Activated CD4-positive, alpha-beta T cell treated with anti-CD3 and anti-CD28 coated beads, Interleukin-2, amount 50 U/mL, for 24 hours (primary cell): ENCODE measurements at regions not wholly inside any gene's neighbourhood (a gene's known extent, or its start where the extent isn't known, plus 50 kb on each side); places are given as distances from the start of the nearest gene placed in this dataset.

Source experiments
- DNase-seq, 2 donors: peaks; one replicate each; pipeline ENCODE4 v3.0.0-alpha.2; 2020; ENCODE audit warnings: low read depth in 1 of 2, low spot score in 1 of 2

- no peak for DNase-seq
Observed at GRCh38 chrX:129188231-129188630, 335.1 kb downstream of the SMARCA1 start.

- DNase-seq: no peak
Observed at GRCh38 chrX:129176710-129177109, 346.6 kb downstream of the SMARCA1 start.

- DNase-seq: no peak
Observed at GRCh38 chrX:129161108-129161507, 362.2 kb downstream of the SMARCA1 start.

- DNase-seq: no peak
Observed at GRCh38 chrX:129158505-129158904, 364.8 kb downstream of the SMARCA1 start.

GRCh38 chrX:129145840-129146272 is 377.4 kb downstream of the SMARCA1 start:
- DNase-seq: no peak

- DNase-seq: no peak
Observed at GRCh38 chrX:129145385-129145784, 377.9 kb downstream of the SMARCA1 start.

- DNase-seq: no peak
Observed at GRCh38 chrX:129144172-129145038, 378.9 kb downstream of the SMARCA1 start.

- no peak for DNase-seq
Observed at GRCh38 chrX:129139837-129140598, 383.3 kb downstream of the SMARCA1 start.

GRCh38 chrX:129125122-129125914 is 398.0 kb downstream of the SMARCA1 start:
- no peak for DNase-seq

GRCh38 chrX:129123795-129124194 is 399.5 kb downstream of the SMARCA1 start:
- no peak for DNase-seq

- DNase-seq: no peak
Observed at GRCh38 chrX:129116676-129117470, 406.4 kb downstream of the SMARCA1 start.

GRCh38 chrX:129115935-129116334 is 407.4 kb downstream of the SMARCA1 start:
- DNase-seq: no peak

GRCh38 chrX:129115104-129115503 is 408.2 kb downstream of the SMARCA1 start:
- DNase-seq: no peak

- DNase-seq: no peak
Observed at GRCh38 chrX:129111081-129111798, 412.1 kb downstream of the SMARCA1 start.

GRCh38 chrX:129108936-129109335 is 414.4 kb downstream of the SMARCA1 start:
- no peak for DNase-seq

- DNase-seq: no peak
Observed at GRCh38 chrX:129099207-129099606, 424.1 kb downstream of the SMARCA1 start.

- DNase-seq: no peak
Observed at GRCh38 chrX:129097668-129098067, 425.6 kb downstream of the SMARCA1 start.

- DNase-seq: no peak
Observed at GRCh38 chrX:129093706-129094105, 429.6 kb downstream of the SMARCA1 start.

GRCh38 chrX:129092757-129093156 is 430.5 kb downstream of the SMARCA1 start:
- DNase-seq: no peak

GRCh38 chrX:129092242-129092641 is 431.0 kb downstream of the SMARCA1 start:
- no peak for DNase-seq
